ENCODE measurements at regions not wholly inside any gene's neighbourhood (a gene's known extent, or its start where the extent isn't known, plus 50 kb on each side); places are given as distances from the start of the nearest gene placed in this dataset.

- TF ChIP-seq CTCF (conservative IDR thresholded peaks at IDR 0.05) = no peak
- TF ChIP-seq ZFX (IDR thresholded peaks at IDR 0.05) = no peak
These were observed 805.9 kb upstream of the AUTS2 start for GRCh38 chr7:68792351-68792750.

Data from C4-2B (cell line).